Gastrocnemius medialis (tissue), 4 donors: ENCODE measurements at regions not wholly inside any gene's neighbourhood (a gene's known extent, or its start where the extent isn't known, plus 50 kb on each side); places are given as distances from the start of the nearest gene placed in this dataset.

Source experiments
- POLR2A ChIP-seq, 2 donors: fragments of 450-650 bp; IDR thresholded peaks; one replicate each; pipeline ENCODE4 v1.6.1; 2017; ENCODE audit warnings: antibody characterized with exemption in 2 of 2, mild to moderate bottlenecking in 2 of 2, moderate library complexity in 2 of 2
- TF ChIP-seq, protein P1 (sequence below), 5 experiments: fragments of 450-650 bp in 3 of 5; fragments of 200-600 bp in 2 of 5; sonication (generic) in 2 of 5; IDR thresholded peaks in 4 of 5; conservative IDR thresholded peaks in 1 of 5; 1 replicate in 4 of 5; 2 replicates in 1 of 5; pipeline ENCODE4 v1.5.1; 2016 to 2019; ENCODE audit warnings: antibody characterized with exemption in 5 of 5, mild to moderate bottlenecking in 3 of 5, moderate library complexity in 3 of 5

- TF ChIP-seq, protein P1, sequence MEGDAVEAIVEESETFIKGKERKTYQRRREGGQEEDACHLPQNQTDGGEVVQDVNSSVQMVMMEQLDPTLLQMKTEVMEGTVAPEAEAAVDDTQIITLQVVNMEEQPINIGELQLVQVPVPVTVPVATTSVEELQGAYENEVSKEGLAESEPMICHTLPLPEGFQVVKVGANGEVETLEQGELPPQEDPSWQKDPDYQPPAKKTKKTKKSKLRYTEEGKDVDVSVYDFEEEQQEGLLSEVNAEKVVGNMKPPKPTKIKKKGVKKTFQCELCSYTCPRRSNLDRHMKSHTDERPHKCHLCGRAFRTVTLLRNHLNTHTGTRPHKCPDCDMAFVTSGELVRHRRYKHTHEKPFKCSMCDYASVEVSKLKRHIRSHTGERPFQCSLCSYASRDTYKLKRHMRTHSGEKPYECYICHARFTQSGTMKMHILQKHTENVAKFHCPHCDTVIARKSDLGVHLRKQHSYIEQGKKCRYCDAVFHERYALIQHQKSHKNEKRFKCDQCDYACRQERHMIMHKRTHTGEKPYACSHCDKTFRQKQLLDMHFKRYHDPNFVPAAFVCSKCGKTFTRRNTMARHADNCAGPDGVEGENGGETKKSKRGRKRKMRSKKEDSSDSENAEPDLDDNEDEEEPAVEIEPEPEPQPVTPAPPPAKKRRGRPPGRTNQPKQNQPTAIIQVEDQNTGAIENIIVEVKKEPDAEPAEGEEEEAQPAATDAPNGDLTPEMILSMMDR (IDR thresholded peaks at IDR 0.05 in 4 of 5, conservative IDR thresholded peaks at IDR 0.05 in 1 of 5) = no peak
- no peak for TF ChIP-seq POLR2A (IDR thresholded peaks at IDR 0.05)
These were observed 77.7 kb downstream of the FAM76B start for GRCh38 chr11:95711945-95712221.
